ENCODE measurements at regions not wholly inside any gene's neighbourhood (a gene's known extent, or its start where the extent isn't known, plus 50 kb on each side); places are given as distances from the start of the nearest gene placed in this dataset.

GRCh38 chr14:34078117-34078743, 127.4 kb upstream of the EGLN3 start (continued):
- TF ChIP-seq, protein P1, sequence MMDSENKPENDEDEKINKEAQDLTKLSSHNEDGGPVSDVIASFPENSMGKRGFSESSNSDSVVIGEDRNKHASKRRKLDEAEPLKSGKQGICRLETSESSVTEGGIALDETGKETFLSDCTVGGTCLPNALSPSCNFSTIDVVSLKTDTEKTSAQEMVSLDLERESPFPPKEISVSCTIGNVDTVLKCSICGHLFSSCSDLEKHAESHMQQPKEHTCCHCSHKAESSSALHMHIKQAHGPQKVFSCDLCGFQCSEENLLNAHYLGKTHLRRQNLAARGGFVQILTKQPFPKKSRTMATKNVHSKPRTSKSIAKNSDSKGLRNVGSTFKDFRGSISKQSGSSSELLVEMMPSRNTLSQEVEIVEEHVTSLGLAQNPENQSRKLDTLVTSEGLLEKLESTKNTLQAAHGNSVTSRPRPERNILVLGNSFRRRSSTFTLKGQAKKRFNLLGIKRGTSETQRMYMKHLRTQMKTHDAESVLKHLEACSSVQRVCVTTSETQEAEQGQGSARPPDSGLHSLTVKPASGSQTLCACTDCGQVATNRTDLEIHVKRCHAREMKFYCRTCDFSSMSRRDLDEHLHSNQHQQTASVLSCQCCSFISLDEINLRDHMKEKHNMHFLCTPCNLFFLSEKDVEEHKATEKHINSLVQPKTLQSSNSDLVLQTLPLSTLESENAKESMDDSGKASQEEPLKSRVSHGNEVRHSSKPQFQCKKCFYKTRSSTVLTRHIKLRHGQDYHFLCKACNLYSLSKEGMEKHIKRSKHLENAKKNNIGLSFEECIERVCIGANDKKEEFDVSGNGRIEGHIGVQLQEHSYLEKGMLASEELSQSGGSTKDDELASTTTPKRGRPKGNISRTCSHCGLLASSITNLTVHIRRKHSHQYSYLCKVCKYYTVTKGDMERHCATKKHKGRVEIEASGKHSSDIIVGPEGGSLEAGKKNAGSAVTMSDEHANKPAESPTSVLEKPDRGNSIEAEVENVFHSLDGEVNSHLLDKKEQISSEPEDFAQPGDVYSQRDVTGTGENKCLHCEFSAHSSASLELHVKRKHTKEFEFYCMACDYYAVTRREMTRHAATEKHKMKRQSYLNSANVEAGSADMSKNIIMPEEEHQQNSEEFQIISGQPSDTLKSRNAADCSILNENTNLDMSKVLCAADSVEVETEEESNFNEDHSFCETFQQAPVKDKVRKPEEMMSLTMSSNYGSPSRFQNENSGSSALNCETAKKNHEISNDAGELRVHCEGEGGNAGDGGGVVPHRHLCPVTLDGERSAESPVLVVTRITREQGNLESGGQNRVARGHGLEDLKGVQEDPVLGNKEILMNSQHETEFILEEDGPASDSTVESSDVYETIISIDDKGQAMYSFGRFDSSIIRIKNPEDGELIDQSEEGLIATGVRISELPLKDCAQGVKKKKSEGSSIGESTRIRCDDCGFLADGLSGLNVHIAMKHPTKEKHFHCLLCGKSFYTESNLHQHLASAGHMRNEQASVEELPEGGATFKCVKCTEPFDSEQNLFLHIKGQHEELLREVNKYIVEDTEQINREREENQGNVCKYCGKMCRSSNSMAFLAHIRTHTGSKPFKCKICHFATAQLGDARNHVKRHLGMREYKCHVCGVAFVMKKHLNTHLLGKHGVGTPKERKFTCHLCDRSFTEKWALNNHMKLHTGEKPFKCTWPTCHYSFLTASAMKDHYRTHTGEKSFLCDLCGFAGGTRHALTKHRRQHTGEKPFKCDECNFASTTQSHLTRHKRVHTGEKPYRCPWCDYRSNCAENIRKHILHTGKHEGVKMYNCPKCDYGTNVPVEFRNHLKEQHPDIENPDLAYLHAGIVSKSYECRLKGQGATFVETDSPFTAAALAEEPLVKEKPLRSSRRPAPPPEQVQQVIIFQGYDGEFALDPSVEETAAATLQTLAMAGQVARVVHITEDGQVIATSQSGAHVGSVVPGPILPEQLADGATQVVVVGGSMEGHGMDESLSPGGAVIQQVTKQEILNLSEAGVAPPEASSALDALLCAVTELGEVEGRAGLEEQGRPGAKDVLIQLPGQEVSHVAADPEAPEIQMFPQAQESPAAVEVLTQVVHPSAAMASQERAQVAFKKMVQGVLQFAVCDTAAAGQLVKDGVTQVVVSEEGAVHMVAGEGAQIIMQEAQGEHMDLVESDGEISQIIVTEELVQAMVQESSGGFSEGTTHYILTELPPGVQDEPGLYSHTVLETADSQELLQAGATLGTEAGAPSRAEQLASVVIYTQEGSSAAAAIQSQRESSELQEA (IDR thresholded peaks at IDR 0.05; ENCODE audit: low read depth), result no peak
- peak in 1 of 2 experiments; percentile 42; a peak in 1 of 4 replicates for TF ChIP-seq MAZ (CRISPR knock-in tag; conservative IDR thresholded peaks at IDR 0.05 in 1 of 2, IDR thresholded peaks at IDR 0.05 in 1 of 2)
- TF ChIP-seq BMI1 (IDR thresholded peaks at IDR 0.05; ENCODE audit: low read length), result no peak
- TF ChIP-seq, protein P2, sequence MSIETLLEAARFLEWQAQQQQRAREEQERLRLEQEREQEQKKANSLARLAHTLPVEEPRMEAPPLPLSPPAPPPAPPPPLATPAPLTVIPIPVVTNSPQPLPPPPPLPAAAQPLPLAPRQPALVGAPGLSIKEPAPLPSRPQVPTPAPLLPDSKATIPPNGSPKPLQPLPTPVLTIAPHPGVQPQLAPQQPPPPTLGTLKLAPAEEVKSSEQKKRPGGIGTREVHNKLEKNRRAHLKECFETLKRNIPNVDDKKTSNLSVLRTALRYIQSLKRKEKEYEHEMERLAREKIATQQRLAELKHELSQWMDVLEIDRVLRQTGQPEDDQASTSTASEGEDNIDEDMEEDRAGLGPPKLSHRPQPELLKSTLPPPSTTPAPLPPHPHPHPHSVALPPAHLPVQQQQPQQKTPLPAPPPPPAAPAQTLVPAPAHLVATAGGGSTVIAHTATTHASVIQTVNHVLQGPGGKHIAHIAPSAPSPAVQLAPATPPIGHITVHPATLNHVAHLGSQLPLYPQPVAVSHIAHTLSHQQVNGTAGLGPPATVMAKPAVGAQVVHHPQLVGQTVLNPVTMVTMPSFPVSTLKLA (conservative IDR thresholded peaks at IDR 0.05), result peak in 1 of 2 experiments; percentile 58; a peak in 2 of 4 replicates
- TF ChIP-seq SUPT5H (IDR thresholded peaks at IDR 0.05), result no peak
- TF ChIP-seq, protein P3, sequence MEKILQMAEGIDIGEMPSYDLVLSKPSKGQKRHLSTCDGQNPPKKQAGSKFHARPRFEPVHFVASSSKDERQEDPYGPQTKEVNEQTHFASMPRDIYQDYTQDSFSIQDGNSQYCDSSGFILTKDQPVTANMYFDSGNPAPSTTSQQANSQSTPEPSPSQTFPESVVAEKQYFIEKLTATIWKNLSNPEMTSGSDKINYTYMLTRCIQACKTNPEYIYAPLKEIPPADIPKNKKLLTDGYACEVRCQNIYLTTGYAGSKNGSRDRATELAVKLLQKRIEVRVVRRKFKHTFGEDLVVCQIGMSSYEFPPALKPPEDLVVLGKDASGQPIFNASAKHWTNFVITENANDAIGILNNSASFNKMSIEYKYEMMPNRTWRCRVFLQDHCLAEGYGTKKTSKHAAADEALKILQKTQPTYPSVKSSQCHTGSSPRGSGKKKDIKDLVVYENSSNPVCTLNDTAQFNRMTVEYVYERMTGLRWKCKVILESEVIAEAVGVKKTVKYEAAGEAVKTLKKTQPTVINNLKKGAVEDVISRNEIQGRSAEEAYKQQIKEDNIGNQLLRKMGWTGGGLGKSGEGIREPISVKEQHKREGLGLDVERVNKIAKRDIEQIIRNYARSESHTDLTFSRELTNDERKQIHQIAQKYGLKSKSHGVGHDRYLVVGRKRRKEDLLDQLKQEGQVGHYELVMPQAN (IDR thresholded peaks at IDR 0.05; ENCODE audit: borderline replicate concordance), result no peak
- peak; percentile 45 to 64; a peak in 2 of 4 replicates for TF ChIP-seq TEAD1 (CRISPR knock-in tag; IDR thresholded peaks at IDR 0.05)
- peak; percentile 53 for TF ChIP-seq NEUROD1 (IDR thresholded peaks at IDR 0.05; ENCODE audit: borderline replicate concordance, low read depth, low read length, partially characterized antibody)
- 0 out of 2 replicates have a peak, but pooled peaks have one; percentile 32 for TF ChIP-seq NR2C1 (IDR thresholded peaks at IDR 0.05)
- peak; percentile 50; the same call in 1 of the 2 replicates for TF ChIP-seq NR2C1 (tag; IDR thresholded peaks at IDR 0.05)
- TF ChIP-seq BCL6 (CRISPR knock-in tag; IDR thresholded peaks at IDR 0.05), result no peak
- no peak for TF ChIP-seq OTX1 (CRISPR knock-in tag; IDR thresholded peaks at IDR 0.05)

All from K562 (cell line).